ENCODE measurements at regions not wholly inside any gene's neighbourhood (a gene's known extent, or its start where the extent isn't known, plus 50 kb on each side); places are given as distances from the start of the nearest gene placed in this dataset.

DNA sequence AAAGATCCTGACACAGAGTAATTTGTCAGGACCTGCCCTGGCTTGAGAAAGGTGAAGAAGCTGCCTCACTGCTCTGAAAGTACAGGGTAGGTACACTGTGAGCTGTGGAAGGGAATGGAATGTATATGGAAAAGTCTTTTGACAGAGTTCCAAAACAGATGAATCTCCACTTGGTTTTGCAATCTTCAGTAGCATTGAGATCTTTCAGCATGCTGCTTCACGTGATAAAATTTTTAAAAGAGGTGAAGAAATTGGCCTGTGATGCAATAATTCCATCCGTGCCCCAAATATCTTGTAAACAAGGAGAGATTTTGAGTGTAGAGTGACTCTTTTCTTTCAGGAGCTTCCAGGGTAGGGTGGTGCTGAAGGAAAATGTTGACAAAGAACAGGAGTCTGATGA lies 123.1 kb downstream of the OSR1 start:
- Histone ChIP-seq H3K9ac (ENCODE audit: low read depth, low read length) (no peak overlapping the region), H3K9me3 (ENCODE audit: insufficient read depth, low read depth, low read length) (no peaks in the 10 kb centered on the region), H3K27me3 (ENCODE audit: insufficient read depth, low read length) (no peaks in the 10 kb centered on the region), H3K27ac (ENCODE audit: low read depth, low read length) (no peak overlapping the region), H3K36me3 (ENCODE audit: insufficient read depth, low read length) (no peaks in the 10 kb centered on the region), H3K4me1 (ENCODE audit: insufficient read depth, low read length) (no peaks in the 10 kb centered on the region), H3K4me3 (ENCODE audit: low read length) (no peak overlapping the region)
- WGBS = 97% methylated on average over 2 of the region's 2 CpGs

DNA sequence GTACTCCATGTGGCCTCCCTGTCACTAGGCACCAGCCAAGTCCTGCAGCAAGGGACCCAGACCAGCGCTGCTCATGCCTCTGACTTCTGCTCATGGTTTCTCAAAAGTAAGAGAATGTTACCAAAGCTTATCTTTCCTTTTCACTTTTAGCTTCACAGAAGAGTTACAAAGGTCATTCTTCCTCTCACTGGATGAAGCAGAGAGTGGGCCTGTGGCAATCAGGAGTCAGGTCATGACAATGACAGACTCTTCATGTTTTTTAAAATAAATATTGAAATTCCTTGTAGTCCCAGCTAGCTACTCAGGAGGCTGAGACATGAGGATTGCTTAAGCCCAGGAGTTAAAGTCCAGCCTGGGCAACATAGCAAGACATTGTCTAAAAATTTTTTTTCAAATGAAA lies 126.1 kb downstream of the OSR1 start:
- 93% methylated on average over 1 of the region's 1 CpG for WGBS
- H3K9ac ChIP-seq (ENCODE audit: low read depth, low read length) = no peak overlapping the region
- no peak overlapping the region for H3K4me3 ChIP-seq (ENCODE audit: low read length)
- no peak overlapping the region for H3K27ac ChIP-seq (ENCODE audit: low read depth, low read length)
- peaks cover 8% of the 10 kb centered on the region for H3K4me1 ChIP-seq (ENCODE audit: insufficient read depth, low read length)
- H3K9me3 ChIP-seq (ENCODE audit: insufficient read depth, low read depth, low read length) = no peaks in the 10 kb centered on the region
- no peaks in the 10 kb centered on the region for H3K36me3 ChIP-seq (ENCODE audit: insufficient read depth, low read length)
- no peaks in the 10 kb centered on the region for H3K27me3 ChIP-seq (ENCODE audit: insufficient read depth, low read length)

DNA sequence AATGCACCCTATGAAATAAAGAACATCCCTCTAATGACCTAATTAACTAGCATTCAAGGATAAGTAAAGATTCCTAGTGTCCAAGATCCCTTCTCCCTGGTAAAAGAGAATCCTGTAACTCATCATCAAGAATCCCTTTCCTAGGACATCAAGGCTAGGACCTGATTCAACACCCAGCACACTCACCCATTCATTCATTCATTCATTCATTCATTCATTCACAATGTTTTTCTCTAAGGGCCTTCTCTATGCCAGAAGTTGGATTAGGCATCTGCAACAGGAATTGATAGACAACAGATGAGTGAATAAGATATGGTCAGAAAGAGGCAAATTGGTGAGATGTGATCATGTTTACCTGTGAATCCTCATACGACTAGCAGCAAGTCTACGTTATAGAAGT lies 126.8 kb downstream of the OSR1 start:
- Histone ChIP-seq H3K27ac (ENCODE audit: low read depth, low read length) (no peak overlapping the region), H3K27me3 (ENCODE audit: insufficient read depth, low read length) (no peaks in the 10 kb centered on the region), H3K4me3 (ENCODE audit: low read length) (no peak overlapping the region), H3K9ac (ENCODE audit: low read depth, low read length) (no peak overlapping the region), H3K4me1 (ENCODE audit: insufficient read depth, low read length) (peaks cover 8% of the 10 kb centered on the region), H3K36me3 (ENCODE audit: insufficient read depth, low read length) (no peaks in the 10 kb centered on the region), H3K9me3 (ENCODE audit: insufficient read depth, low read depth, low read length) (no peaks in the 10 kb centered on the region)
- WGBS = 97% methylated on average over 2 of the region's 2 CpGs

DNA sequence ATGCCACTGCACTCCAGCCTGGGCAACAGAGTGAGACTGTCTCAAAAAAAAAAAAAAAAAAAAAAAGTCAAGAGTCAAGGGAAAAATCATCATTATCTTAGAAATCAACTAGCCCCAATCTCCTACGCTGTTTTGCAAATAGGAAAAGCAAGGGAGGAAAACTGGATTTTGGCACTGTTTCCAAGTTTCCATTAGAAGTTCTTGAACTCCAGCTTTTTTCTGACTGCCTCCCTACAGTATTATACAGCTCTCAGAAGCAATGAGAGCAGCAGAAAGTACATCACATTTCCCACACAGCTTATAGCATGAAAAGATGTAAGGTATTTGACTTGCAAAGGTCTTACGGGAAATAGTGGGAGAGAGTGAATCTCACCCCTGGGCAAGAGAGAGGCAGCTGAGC lies 127.8 kb downstream of the OSR1 start:
- WGBS = 97% methylated on average over 2 of the region's 2 CpGs
- Histone ChIP-seq H3K9me3 (ENCODE audit: insufficient read depth, low read depth, low read length) (no peaks in the 10 kb centered on the region), H3K36me3 (ENCODE audit: insufficient read depth, low read length) (no peaks in the 10 kb centered on the region), H3K9ac (ENCODE audit: low read depth, low read length) (no peak overlapping the region), H3K4me1 (ENCODE audit: insufficient read depth, low read length) (peaks cover 8% of the 10 kb centered on the region), H3K4me3 (ENCODE audit: low read length) (no peak overlapping the region), H3K27me3 (ENCODE audit: insufficient read depth, low read length) (no peaks in the 10 kb centered on the region), H3K27ac (ENCODE audit: low read depth, low read length) (no peak overlapping the region)

DNA sequence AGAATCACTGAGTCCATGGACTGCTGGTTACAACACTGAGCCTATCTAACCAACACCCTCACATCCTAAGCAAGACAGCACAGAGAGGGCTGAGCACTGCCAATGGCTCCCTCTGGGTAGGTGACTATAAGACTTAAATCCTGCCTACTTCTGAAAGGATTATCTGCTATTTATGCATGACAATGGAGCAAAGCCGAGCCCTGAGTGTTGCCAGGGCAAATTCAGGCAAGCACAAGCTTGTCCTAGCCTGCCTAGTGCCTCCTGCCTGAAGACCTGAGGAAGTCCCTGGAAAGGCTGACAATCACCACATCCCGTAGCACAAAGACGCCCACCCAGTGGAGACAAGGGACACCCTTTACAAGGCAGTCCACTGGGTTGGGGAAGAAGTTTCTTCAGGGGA lies 129.7 kb downstream of the OSR1 start:
- Histone ChIP-seq H3K27me3 (ENCODE audit: insufficient read depth, low read length) (no peaks in the 10 kb centered on the region), H3K4me3 (ENCODE audit: low read length) (no peak overlapping the region), H3K36me3 (ENCODE audit: insufficient read depth, low read length) (no peaks in the 10 kb centered on the region), H3K27ac (ENCODE audit: low read depth, low read length) (0 out of 2 replicates have a peak overlapping the region, but pooled peaks have one; percentile 29), H3K9me3 (ENCODE audit: insufficient read depth, low read depth, low read length) (no peaks in the 10 kb centered on the region), H3K9ac (ENCODE audit: low read depth, low read length) (no peak overlapping the region), H3K4me1 (ENCODE audit: insufficient read depth, low read length) (peaks cover 10% of the 10 kb centered on the region)
- WGBS = 59% methylated on average over 3 of the region's 3 CpGs

DNA sequence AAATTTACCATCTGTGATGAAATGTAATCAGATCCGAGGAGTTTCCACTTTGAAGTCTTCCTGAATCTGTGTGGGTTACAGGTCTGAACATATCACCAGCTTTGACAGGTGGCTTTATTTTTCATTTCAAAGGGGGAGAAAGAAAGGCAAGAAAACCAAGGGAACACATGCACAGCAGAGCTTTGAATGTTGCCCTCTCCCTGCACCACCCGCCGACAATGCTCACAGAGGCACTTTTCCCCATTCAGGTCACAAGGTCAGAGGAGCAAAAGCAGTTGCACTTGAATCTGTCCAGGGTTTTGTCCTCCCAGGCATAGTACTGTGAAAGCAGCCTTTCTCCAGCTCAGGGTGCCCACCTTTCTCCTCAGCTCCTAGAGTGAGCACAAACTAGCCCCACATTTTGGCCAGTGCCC lies 130.2 kb downstream of the OSR1 start:
- H3K27me3 ChIP-seq (ENCODE audit: insufficient read depth, low read length) = no peaks in the 10 kb centered on the region
- no peak overlapping the region for H3K27ac ChIP-seq (ENCODE audit: low read depth, low read length)
- H3K36me3 ChIP-seq (ENCODE audit: insufficient read depth, low read length) = no peaks in the 10 kb centered on the region
- H3K4me1 ChIP-seq (ENCODE audit: insufficient read depth, low read length) = peaks cover 13% of the 10 kb centered on the region
- WGBS = 83% methylated on average over 3 of the region's 3 CpGs
- no peak overlapping the region for H3K9ac ChIP-seq (ENCODE audit: low read depth, low read length)
- H3K9me3 ChIP-seq (ENCODE audit: insufficient read depth, low read depth, low read length) = no peaks in the 10 kb centered on the region
- H3K4me3 ChIP-seq (ENCODE audit: low read length) = no peak overlapping the region

DNA sequence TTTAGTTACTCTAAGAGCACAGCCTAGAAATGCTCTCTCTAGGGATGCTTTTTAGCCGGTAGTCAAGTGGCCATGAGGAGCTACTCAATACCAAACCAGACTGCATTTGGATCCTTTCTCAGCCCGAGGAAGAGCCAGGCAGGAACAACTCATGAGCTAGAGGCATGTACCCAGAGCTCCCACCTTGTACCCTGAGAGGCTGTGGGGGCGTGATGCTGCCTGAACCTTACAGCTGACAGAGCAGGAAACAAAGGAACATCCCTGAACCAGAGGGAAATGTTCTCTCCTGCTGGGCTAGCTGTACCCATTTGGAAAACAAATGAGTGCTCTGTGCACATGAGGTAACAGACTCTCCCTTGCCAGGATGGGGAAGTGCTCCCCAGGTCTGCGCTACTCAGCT lies 131.6 kb downstream of the OSR1 start:
- Histone ChIP-seq H3K36me3 (ENCODE audit: insufficient read depth, low read length) (no peaks in the 10 kb centered on the region), H3K4me1 (ENCODE audit: insufficient read depth, low read length) (peaks cover 13% of the 10 kb centered on the region), H3K9me3 (ENCODE audit: insufficient read depth, low read depth, low read length) (no peaks in the 10 kb centered on the region), H3K27ac (ENCODE audit: low read depth, low read length) (no peak overlapping the region), H3K4me3 (ENCODE audit: low read length) (no peak overlapping the region), H3K27me3 (ENCODE audit: insufficient read depth, low read length) (no peaks in the 10 kb centered on the region), H3K9ac (ENCODE audit: low read depth, low read length) (no peak overlapping the region)
- WGBS = 93% methylated on average over 4 of the region's 4 CpGs

DNA sequence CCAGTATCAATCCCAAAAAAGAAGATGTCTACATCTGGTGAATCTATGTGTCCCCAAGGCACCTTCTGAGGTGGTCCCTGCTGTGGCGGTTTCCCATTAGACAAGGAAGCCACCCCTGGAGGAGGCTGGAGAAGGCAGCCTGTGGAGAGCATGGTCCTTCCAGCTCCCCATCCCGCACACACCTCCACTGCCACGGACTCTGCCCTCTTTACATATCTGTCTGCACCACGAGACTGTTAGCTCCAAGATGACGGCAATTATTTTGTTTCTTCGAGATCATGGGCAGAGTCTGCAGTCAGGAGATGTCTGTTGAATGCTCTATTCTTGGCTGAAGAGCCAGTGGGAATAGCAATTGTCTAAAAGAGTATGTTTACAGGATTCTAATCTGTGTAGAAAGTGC lies 132.0 kb downstream of the OSR1 start:
- Histone ChIP-seq H3K9me3 (ENCODE audit: insufficient read depth, low read depth, low read length) (no peaks in the 10 kb centered on the region), H3K4me3 (ENCODE audit: low read length) (no peak overlapping the region), H3K4me1 (ENCODE audit: insufficient read depth, low read length) (peaks cover 13% of the 10 kb centered on the region), H3K9ac (ENCODE audit: low read depth, low read length) (no peak overlapping the region), H3K27me3 (ENCODE audit: insufficient read depth, low read length) (no peaks in the 10 kb centered on the region), H3K27ac (ENCODE audit: low read depth, low read length) (no peak overlapping the region), H3K36me3 (ENCODE audit: insufficient read depth, low read length) (no peaks in the 10 kb centered on the region)
- WGBS = 97% methylated on average over 6 of the region's 6 CpGs

DNA sequence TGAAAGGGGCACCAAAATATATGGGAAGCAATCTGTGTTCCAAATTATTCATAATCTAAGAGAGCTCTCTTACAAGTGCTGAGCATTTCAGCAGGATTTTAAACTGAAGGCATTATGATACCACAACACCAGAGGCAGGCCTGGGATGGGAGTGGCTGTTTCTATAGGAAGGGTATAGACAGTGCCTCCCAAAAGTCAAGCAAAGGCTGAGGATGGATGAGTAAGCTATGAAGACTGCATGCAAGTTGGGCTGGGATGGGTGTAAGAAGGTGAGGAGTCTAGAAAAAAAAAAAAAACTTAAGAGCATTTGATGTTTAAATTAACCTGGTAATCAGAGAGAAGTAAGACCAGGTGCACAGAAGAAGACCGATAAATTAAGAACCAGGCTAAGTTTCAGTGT lies 132.5 kb downstream of the OSR1 start:
- H3K9ac ChIP-seq (ENCODE audit: low read depth, low read length) = no peak overlapping the region
- H3K36me3 ChIP-seq (ENCODE audit: insufficient read depth, low read length) = no peaks in the 10 kb centered on the region
- no peak overlapping the region for H3K4me3 ChIP-seq (ENCODE audit: low read length)
- H3K4me1 ChIP-seq (ENCODE audit: insufficient read depth, low read length) = peaks cover 13% of the 10 kb centered on the region
- H3K27me3 ChIP-seq (ENCODE audit: insufficient read depth, low read length) = no peaks in the 10 kb centered on the region
- no peak overlapping the region for H3K27ac ChIP-seq (ENCODE audit: low read depth, low read length)
- 90% methylated on average over 1 of the region's 1 CpG for WGBS
- H3K9me3 ChIP-seq (ENCODE audit: insufficient read depth, low read depth, low read length) = no peaks in the 10 kb centered on the region

DNA sequence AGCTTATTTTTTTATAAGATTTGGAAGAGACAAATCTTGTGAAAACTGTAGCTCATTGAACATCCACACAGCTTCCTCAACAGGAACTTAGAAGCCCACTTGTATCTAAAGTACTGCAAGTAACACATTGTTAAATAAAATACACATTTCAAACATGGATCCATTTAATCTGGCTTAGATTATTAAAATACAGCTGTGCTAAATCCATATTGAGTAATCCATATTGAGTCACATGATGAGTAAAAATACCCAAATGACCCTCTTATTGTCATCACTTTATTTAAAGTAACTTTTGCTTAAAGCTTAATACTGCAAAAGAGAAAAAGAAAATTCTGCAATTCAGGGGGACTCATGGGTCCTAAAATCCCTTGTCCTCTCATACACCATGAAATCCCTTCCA lies 133.3 kb downstream of the OSR1 start:
- H3K36me3 ChIP-seq (ENCODE audit: insufficient read depth, low read length) = no peaks in the 10 kb centered on the region
- no peak overlapping the region for H3K27ac ChIP-seq (ENCODE audit: low read depth, low read length)
- no peaks in the 10 kb centered on the region for H3K27me3 ChIP-seq (ENCODE audit: insufficient read depth, low read length)
- no peak overlapping the region for H3K4me3 ChIP-seq (ENCODE audit: low read length)
- H3K9ac ChIP-seq (ENCODE audit: low read depth, low read length) = no peak overlapping the region
- H3K4me1 ChIP-seq (ENCODE audit: insufficient read depth, low read length) = peaks cover 13% of the 10 kb centered on the region
- H3K9me3 ChIP-seq (ENCODE audit: insufficient read depth, low read depth, low read length) = no peaks in the 10 kb centered on the region

DNA sequence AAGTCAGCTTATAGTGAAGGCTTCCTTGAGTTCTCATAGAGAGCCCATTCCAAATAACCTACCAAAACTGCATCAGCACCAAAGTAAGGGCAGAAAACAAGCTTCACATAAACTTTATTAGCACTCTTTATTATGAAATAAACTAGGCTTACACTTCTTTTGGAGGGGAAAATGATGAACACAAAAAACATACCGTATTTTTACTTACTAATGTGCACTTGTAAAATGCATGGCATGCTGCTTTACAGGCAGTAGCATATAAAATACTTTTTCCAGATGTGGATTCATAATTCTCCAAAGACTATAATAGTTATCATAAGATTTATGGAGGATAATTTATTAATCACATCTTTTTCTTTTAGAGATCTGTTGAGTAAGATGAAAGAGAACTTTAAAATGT lies 133.9 kb downstream of the OSR1 start:
- H3K4me1 ChIP-seq (ENCODE audit: insufficient read depth, low read length) = peaks cover 13% of the 10 kb centered on the region
- H3K4me3 ChIP-seq (ENCODE audit: low read length) = no peak overlapping the region
- H3K9me3 ChIP-seq (ENCODE audit: insufficient read depth, low read depth, low read length) = no peaks in the 10 kb centered on the region
- no peaks in the 10 kb centered on the region for H3K36me3 ChIP-seq (ENCODE audit: insufficient read depth, low read length)
- no peak overlapping the region for H3K9ac ChIP-seq (ENCODE audit: low read depth, low read length)
- H3K27ac ChIP-seq (ENCODE audit: low read depth, low read length) = no peak overlapping the region
- H3K27me3 ChIP-seq (ENCODE audit: insufficient read depth, low read length) = no peaks in the 10 kb centered on the region
- WGBS = no CpG with 5 or more reads among the region's 1 CpG

DNA sequence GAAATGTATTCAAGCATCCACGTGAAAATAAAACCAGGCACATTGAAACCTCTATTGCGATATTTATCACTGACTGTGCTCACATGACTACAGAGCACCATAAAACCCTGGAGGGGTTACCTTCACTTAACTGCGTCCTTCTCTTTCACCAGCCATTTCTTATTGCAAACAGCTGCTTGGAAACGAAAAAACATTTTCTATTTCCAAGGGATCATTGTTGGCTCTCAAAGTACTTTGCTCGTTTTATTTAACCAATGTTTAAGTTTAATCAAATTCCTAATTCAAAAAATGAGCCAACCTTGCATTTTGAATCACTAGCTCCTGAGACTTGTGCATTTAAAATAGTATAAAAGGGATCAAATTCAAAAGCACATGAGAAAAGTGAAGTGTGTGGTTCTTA lies 134.4 kb downstream of the OSR1 start:
- Histone ChIP-seq H3K36me3 (ENCODE audit: insufficient read depth, low read length) (no peaks in the 10 kb centered on the region), H3K4me1 (ENCODE audit: insufficient read depth, low read length) (peaks cover 12% of the 10 kb centered on the region), H3K27me3 (ENCODE audit: insufficient read depth, low read length) (no peaks in the 10 kb centered on the region), H3K9ac (ENCODE audit: low read depth, low read length) (no peak overlapping the region), H3K4me3 (ENCODE audit: low read length) (no peak overlapping the region), H3K9me3 (ENCODE audit: insufficient read depth, low read depth, low read length) (no peaks in the 10 kb centered on the region), H3K27ac (ENCODE audit: low read depth, low read length) (no peak overlapping the region)
- 96% methylated on average over 5 of the region's 5 CpGs for WGBS

Measured in HUES64 (cell line).